ENCODE measurements at regions not wholly inside any gene's neighbourhood (a gene's known extent, or its start where the extent isn't known, plus 50 kb on each side); places are given as distances from the start of the nearest gene placed in this dataset.

GRCh38 chr1:75673885-75674284 is 50.6 kb upstream of the ACADM start:
- intact Hi-C loops (cut with DNase I), result no loop called here
- no peaks in the 10 kb centered on the region for H3K9me3 ChIP-seq
- no peak overlapping the region for H3K27ac ChIP-seq
- H3K36me3 ChIP-seq, result no peaks in the 10 kb centered on the region
- no peaks in the 10 kb centered on the region for H3K27me3 ChIP-seq
- ATAC-seq (no peak), DNase-seq (no peak)
- TF ChIP-seq CTCF (IDR thresholded peaks at IDR 0.05), result no peak
- no peaks in the 10 kb centered on the region for H3K4me1 ChIP-seq
- H3K4me3 ChIP-seq, result no peak overlapping the region
